OCI-LY1 (cell line): ENCODE measurements at regions not wholly inside any gene's neighbourhood (a gene's known extent, or its start where the extent isn't known, plus 50 kb on each side); places are given as distances from the start of the nearest gene placed in this dataset.

Experiments
- EZH2 ChIP-seq: fragments of 200-600 bp; sonication (generic), shearing (Covaris generic); IDR thresholded peaks from 2 replicates; pipeline ENCODE4 v1.8.0; 2017; ENCODE audit warnings: borderline replicate concordance, mixed run types, mild to moderate bottlenecking, antibody characterized with exemption, low read length, moderate library complexity, mixed read lengths
- TF ChIP-seq, protein P1 (sequence below): fragments of 200-600 bp; sonication (generic), shearing (Covaris generic); IDR thresholded peaks from 2 replicates; pipeline ENCODE4 v1.5.1; 2017; ENCODE audit warnings: mild to moderate bottlenecking, antibody characterized with exemption, low read length, moderate library complexity, mixed read lengths

GRCh38 chr13:30021611-30022010 lies 171.2 kb upstream of the UBL3 start:
- TF ChIP-seq, protein P1, sequence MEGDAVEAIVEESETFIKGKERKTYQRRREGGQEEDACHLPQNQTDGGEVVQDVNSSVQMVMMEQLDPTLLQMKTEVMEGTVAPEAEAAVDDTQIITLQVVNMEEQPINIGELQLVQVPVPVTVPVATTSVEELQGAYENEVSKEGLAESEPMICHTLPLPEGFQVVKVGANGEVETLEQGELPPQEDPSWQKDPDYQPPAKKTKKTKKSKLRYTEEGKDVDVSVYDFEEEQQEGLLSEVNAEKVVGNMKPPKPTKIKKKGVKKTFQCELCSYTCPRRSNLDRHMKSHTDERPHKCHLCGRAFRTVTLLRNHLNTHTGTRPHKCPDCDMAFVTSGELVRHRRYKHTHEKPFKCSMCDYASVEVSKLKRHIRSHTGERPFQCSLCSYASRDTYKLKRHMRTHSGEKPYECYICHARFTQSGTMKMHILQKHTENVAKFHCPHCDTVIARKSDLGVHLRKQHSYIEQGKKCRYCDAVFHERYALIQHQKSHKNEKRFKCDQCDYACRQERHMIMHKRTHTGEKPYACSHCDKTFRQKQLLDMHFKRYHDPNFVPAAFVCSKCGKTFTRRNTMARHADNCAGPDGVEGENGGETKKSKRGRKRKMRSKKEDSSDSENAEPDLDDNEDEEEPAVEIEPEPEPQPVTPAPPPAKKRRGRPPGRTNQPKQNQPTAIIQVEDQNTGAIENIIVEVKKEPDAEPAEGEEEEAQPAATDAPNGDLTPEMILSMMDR = no peak
- TF ChIP-seq EZH2 = no peak
